Activated CD8-positive, alpha-beta memory T cell treated with anti-CD3 and anti-CD28 coated beads, Interleukin-2, amount 50 U/mL, for 1 hour (primary cell): ENCODE measurements at regions not wholly inside any gene's neighbourhood (a gene's known extent, or its start where the extent isn't known, plus 50 kb on each side); places are given as distances from the start of the nearest gene placed in this dataset.

Experiments used
- DNase-seq: peaks from one replicate; pipeline ENCODE4 v3.0.0-alpha.2; 2020; ENCODE audit errors: extremely low read depth

GRCh38 chr18:22253676-22254075, 84.3 kb downstream of the GATA6 start:
- DNase-seq: no peak

GRCh38 chr18:22253156-22253555, 83.8 kb downstream of the GATA6 start:
- DNase-seq: no peak
